OCI-LY1 (cell line): ENCODE measurements at regions not wholly inside any gene's neighbourhood (a gene's known extent, or its start where the extent isn't known, plus 50 kb on each side); places are given as distances from the start of the nearest gene placed in this dataset.

Source experiments
- H2AFZ ChIP-seq: fragments of 200-600 bp; sonication (generic), shearing (Covaris generic); 2 replicates; pipeline ENCODE4 v1.6.0; 2014; ENCODE audit warnings: antibody characterized with exemption, mild to moderate bottlenecking, low read length
- H3F3A ChIP-seq: fragments of 200-600 bp; sonication (generic), shearing (Covaris generic); 2 replicates; pipeline ENCODE4 v1.6.0; 2014; ENCODE audit warnings: mild to moderate bottlenecking, antibody characterized with exemption, low read length, moderate library complexity; ENCODE audit not compliant: insufficient read depth
- H3K27ac ChIP-seq: fragments of 200-600 bp; sonication (generic); 2 replicates; pipeline ENCODE4 v1.5.1; 2014; ENCODE audit warnings: low read length, mixed run types, mild to moderate bottlenecking, low read depth; ENCODE audit not compliant: poor library complexity, severe bottlenecking
- H3K27me3 ChIP-seq: fragments of 200-600 bp; sonication (generic); 2 replicates; pipeline ENCODE4 v1.6.0; 2014; ENCODE audit warnings: antibody characterized with exemption, mild to moderate bottlenecking, low read length, moderate library complexity; ENCODE audit not compliant: insufficient read depth
- H3K36me3 ChIP-seq: fragments of 200-600 bp; sonication (generic); 2 replicates; pipeline ENCODE4 v1.6.1; 2014; ENCODE audit warnings: mild to moderate bottlenecking, antibody characterized with exemption, low read length, moderate library complexity, mixed read lengths; ENCODE audit not compliant: insufficient read depth
- H3K4me1 ChIP-seq: fragments of 200-600 bp; sonication (generic); 2 replicates; pipeline ENCODE4 v1.5.1; 2014; ENCODE audit warnings: mild to moderate bottlenecking, low read length, moderate library complexity; ENCODE audit not compliant: insufficient read depth, severe bottlenecking
- H3K4me2 ChIP-seq: fragments of 200-600 bp; sonication (generic), shearing (Covaris generic); 2 replicates; pipeline ENCODE4 v1.6.1; 2014; ENCODE audit warnings: low read length
- H3K4me3 ChIP-seq: fragments of 200-600 bp; sonication (generic); 2 replicates; pipeline ENCODE4 v1.5.1; 2014; ENCODE audit warnings: low read length, low read depth, mild to moderate bottlenecking, mixed read lengths; ENCODE audit not compliant: poor library complexity, severe bottlenecking
- H3K79me2 ChIP-seq: fragments of 200-600 bp; shearing (Covaris generic); 2 replicates; pipeline ENCODE4 v1.6.1; 2016; ENCODE audit warnings: mixed run types, low read length, mixed read lengths; ENCODE audit not compliant: insufficient read depth
- H3K9ac ChIP-seq: fragments of 200-600 bp; sonication (generic), shearing (Covaris generic); 2 replicates; pipeline ENCODE4 v1.6.1; 2014; ENCODE audit warnings: mild to moderate bottlenecking, low read length, mixed read lengths
- H3K9me2 ChIP-seq: fragments of 200-600 bp; sonication (generic), shearing (Covaris generic); 2 replicates; pipeline ENCODE4 v1.6.1; 2014; ENCODE audit warnings: low read depth, mild to moderate bottlenecking, low read length, mixed read lengths
- H3K9me3 ChIP-seq: fragments of 200-600 bp; shearing (Covaris generic); 2 replicates; pipeline ENCODE4 v1.6.1; 2014; ENCODE audit warnings: low read length, mixed read lengths
- H4K20me1 ChIP-seq: fragments of 200-600 bp; sonication (generic), shearing (Covaris generic); 2 replicates; pipeline ENCODE4 v1.6.0; 2016; ENCODE audit warnings: mild to moderate bottlenecking, low read length; ENCODE audit not compliant: insufficient read depth
- EZH2 ChIP-seq: fragments of 200-600 bp; sonication (generic), shearing (Covaris generic); IDR thresholded peaks from 2 replicates; pipeline ENCODE4 v1.8.0; 2017; ENCODE audit warnings: borderline replicate concordance, mixed run types, mild to moderate bottlenecking, antibody characterized with exemption, low read length, moderate library complexity, mixed read lengths
- TF ChIP-seq, protein P1 (sequence below): fragments of 200-600 bp; sonication (generic), shearing (Covaris generic); IDR thresholded peaks from 2 replicates; pipeline ENCODE4 v1.5.1; 2017; ENCODE audit warnings: mild to moderate bottlenecking, antibody characterized with exemption, low read length, moderate library complexity, mixed read lengths

GRCh38 chr2:240333985-240334384, 101.5 kb upstream of the GPC1 start:
- H3K27me3 ChIP-seq: no peaks in the 10 kb centered on the region; the same call in 1 of the 2 replicates
- TF ChIP-seq EZH2: no peak
- TF ChIP-seq, protein P1, sequence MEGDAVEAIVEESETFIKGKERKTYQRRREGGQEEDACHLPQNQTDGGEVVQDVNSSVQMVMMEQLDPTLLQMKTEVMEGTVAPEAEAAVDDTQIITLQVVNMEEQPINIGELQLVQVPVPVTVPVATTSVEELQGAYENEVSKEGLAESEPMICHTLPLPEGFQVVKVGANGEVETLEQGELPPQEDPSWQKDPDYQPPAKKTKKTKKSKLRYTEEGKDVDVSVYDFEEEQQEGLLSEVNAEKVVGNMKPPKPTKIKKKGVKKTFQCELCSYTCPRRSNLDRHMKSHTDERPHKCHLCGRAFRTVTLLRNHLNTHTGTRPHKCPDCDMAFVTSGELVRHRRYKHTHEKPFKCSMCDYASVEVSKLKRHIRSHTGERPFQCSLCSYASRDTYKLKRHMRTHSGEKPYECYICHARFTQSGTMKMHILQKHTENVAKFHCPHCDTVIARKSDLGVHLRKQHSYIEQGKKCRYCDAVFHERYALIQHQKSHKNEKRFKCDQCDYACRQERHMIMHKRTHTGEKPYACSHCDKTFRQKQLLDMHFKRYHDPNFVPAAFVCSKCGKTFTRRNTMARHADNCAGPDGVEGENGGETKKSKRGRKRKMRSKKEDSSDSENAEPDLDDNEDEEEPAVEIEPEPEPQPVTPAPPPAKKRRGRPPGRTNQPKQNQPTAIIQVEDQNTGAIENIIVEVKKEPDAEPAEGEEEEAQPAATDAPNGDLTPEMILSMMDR: no peak

GRCh38 chr2:240335061-240335460, 100.4 kb upstream of the GPC1 start:
- Histone ChIP-seq H3K27ac (no peak overlapping the region), H3K9ac (no peak overlapping the region), H3K4me2 (no peak overlapping the region), H3K4me3 (no peak overlapping the region), H3K79me2 (no peaks in the 10 kb centered on the region), H2AFZ (no peak overlapping the region), H3K9me2 (no peaks in the 10 kb centered on the region), H3K9me3 (no peaks in the 10 kb centered on the region), H4K20me1 (no peaks in the 10 kb centered on the region), H3K36me3 (no peaks in the 10 kb centered on the region), H3K4me1 (no peaks in the 10 kb centered on the region), H3K27me3 (no peaks in the 10 kb centered on the region; the same call in 1 of the 2 replicates), H3F3A (no peaks in the 10 kb centered on the region)
- TF ChIP-seq, protein P1: no peak
- no peak for TF ChIP-seq EZH2

More at GRCh38 chr2:240333985-240334384, 101.5 kb upstream of the GPC1 start:
- H3K79me2 ChIP-seq: no peaks in the 10 kb centered on the region
- H3K9me2 ChIP-seq: no peaks in the 10 kb centered on the region
- no peaks in the 10 kb centered on the region for H3K4me1 ChIP-seq
- no peaks in the 10 kb centered on the region for H3K9me3 ChIP-seq
- H3K9ac ChIP-seq: no peak overlapping the region
- no peak overlapping the region for H3K4me3 ChIP-seq
- no peak overlapping the region for H3K4me2 ChIP-seq
- H3F3A ChIP-seq: no peaks in the 10 kb centered on the region
- H3K36me3 ChIP-seq: no peaks in the 10 kb centered on the region
- no peak overlapping the region for H3K27ac ChIP-seq
- no peaks in the 10 kb centered on the region for H4K20me1 ChIP-seq
- no peak overlapping the region for H2AFZ ChIP-seq

DNA sequence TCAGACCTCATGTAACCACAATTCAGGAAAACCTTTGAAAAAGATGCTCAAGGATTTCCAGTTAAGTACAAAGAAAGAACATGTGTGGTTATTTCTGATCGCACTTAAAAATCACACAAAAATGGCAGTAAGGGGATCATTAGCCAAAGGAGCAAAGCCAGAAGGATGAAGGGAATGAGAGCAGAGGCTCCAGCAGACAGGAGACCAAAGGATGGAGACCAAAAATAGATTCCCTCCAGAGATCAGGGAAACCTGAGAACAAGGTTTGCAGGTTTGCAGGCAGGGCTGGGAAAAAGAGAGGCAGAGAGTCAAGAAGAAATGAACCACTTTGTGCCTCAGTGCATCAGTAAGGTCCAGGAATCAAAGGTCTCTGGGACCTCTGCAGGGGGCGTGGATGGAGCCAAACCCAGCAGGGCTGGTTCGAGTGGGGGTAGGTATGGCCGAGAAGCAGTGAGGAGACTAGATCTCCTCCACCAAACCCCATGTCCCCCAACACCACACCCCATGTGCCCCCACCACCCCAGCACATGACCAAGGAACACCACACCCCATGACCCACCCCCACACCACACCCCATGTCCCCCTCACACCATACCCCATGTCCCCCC, 98.5 kb upstream of the GPC1 start:
- H3K36me3 ChIP-seq: no peaks in the 10 kb centered on the region
- H3K79me2 ChIP-seq: no peaks in the 10 kb centered on the region
- H2AFZ ChIP-seq: no peak overlapping the region
- no peak overlapping the region for H3K27ac ChIP-seq
- no peak overlapping the region for H3K4me2 ChIP-seq
- no peaks in the 10 kb centered on the region for H3K4me1 ChIP-seq
- TF ChIP-seq, protein P1: no peak
- TF ChIP-seq EZH2: no peak
- no peaks in the 10 kb centered on the region; the same call in 1 of the 2 replicates for H3K27me3 ChIP-seq
- no peak overlapping the region for H3K4me3 ChIP-seq
- no peaks in the 10 kb centered on the region for H4K20me1 ChIP-seq
- H3K9me2 ChIP-seq: no peaks in the 10 kb centered on the region
- H3K9me3 ChIP-seq: no peaks in the 10 kb centered on the region
- H3K9ac ChIP-seq: no peak overlapping the region
- H3F3A ChIP-seq: no peaks in the 10 kb centered on the region
